ENCODE measurements at regions not wholly inside any gene's neighbourhood (a gene's known extent, or its start where the extent isn't known, plus 50 kb on each side); places are given as distances from the start of the nearest gene placed in this dataset.

DNA sequence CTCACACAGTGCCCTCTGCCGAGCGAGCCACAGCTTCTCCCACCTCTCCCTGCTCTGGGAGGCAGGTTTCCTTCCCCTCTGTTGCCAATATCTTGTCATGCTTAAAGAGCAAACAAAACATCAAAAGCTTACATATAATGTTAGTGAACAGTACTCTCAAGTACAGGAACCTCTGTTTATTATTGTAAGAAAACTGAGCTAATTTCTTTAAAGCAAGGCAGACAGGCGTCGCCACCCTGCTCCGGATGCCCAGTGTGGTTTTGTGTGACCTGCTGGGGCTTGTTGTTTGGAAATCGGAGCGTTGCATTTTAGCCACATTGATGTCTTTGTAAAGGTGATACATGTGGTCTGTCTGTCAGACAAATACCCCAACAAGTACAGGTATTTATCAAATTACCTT, 401.4 kb upstream of the IRX1 start:
- TF ChIP-seq CTCF (IDR thresholded peaks at IDR 0.05) (no peak), POLR2A (IDR thresholded peaks at IDR 0.05) (no peak)
